DOHH2 (cell line): ENCODE measurements at regions not wholly inside any gene's neighbourhood (a gene's known extent, or its start where the extent isn't known, plus 50 kb on each side); places are given as distances from the start of the nearest gene placed in this dataset.
A peak's percentile ranks its signal among the peaks of the same experiment; 100 is the strongest.

Source experiments
- H3F3A ChIP-seq: fragments of 200-600 bp; sonication (generic), shearing (Covaris generic); 2 replicates; pipeline ENCODE4 v1.6.0; 2016; ENCODE audit warnings: antibody characterized with exemption, mild to moderate bottlenecking; ENCODE audit not compliant: control insufficient read depth, insufficient read depth
- H3K27ac ChIP-seq: fragments of 200-600 bp; sonication (generic); 2 replicates; pipeline ENCODE4 v1.5.1; 2014; ENCODE audit warnings: low read depth, mild to moderate bottlenecking, low read length, moderate library complexity
- H3K27me3 ChIP-seq: fragments of 200-600 bp; sonication (generic); 2 replicates; pipeline ENCODE4 v1.6.1; 2014; ENCODE audit warnings: mild to moderate bottlenecking, low read length, mixed read lengths; ENCODE audit not compliant: control insufficient read depth
- H3K36me3 ChIP-seq: fragments of 200-600 bp; sonication (generic); 2 replicates; pipeline ENCODE4 v1.6.1; 2014; ENCODE audit warnings: mild to moderate bottlenecking, low read length, moderate library complexity, mixed read lengths; ENCODE audit not compliant: control insufficient read depth
- H3K4me1 ChIP-seq: fragments of 200-600 bp; sonication (generic); 2 replicates; pipeline ENCODE4 v1.6.1; 2014; ENCODE audit warnings: mild to moderate bottlenecking, low read length, mixed read lengths; ENCODE audit not compliant: control insufficient read depth
- H3K4me2 ChIP-seq: fragments of 200-600 bp; sonication (generic); 2 replicates; pipeline ENCODE4 v1.6.0; 2014; ENCODE audit warnings: mild to moderate bottlenecking, low read length, moderate library complexity
- H3K4me3 ChIP-seq: fragments of 200-600 bp; sonication (generic); 2 replicates; pipeline ENCODE4 v1.5.1; 2014; ENCODE audit warnings: mild to moderate bottlenecking, low read length, mixed read lengths
- H3K79me2 ChIP-seq: fragments of 200-600 bp; sonication (generic); 2 replicates; pipeline ENCODE4 v1.6.1; 2014; ENCODE audit warnings: mild to moderate bottlenecking, low read length, mixed read lengths; ENCODE audit not compliant: control insufficient read depth
- H3K9me2 ChIP-seq: fragments of 200-600 bp; sonication (generic); replicated peaks from 2 replicates; pipeline ENCODE4 v1.6.1; 2014; ENCODE audit warnings: mild to moderate bottlenecking, low read length, mixed read lengths; ENCODE audit not compliant: control insufficient read depth
- H3K9me3 ChIP-seq: fragments of 200-600 bp; sonication (generic); 2 replicates; pipeline ENCODE4 v1.6.1; 2014; ENCODE audit warnings: antibody characterized with exemption, low read length, mixed read lengths; ENCODE audit not compliant: control insufficient read depth, insufficient read depth
- H4K20me1 ChIP-seq: fragments of 200-600 bp; sonication (generic); 2 replicates; pipeline ENCODE4 v1.6.0; 2014; ENCODE audit warnings: low read depth, mild to moderate bottlenecking, antibody characterized with exemption, low read length, moderate library complexity; ENCODE audit not compliant: control insufficient read depth, insufficient read depth
- CTCF ChIP-seq: fragments of 200-600 bp; sonication (generic); IDR thresholded peaks from one replicate; pipeline ENCODE4 v1.5.1; 2014; ENCODE audit warnings: antibody characterized with exemption, mild to moderate bottlenecking, low read depth, low read length; ENCODE audit not compliant: poor library complexity, severe bottlenecking
- EZH2phosphoT487 ChIP-seq: fragments of 200-600 bp; sonication (generic); IDR thresholded peaks from 2 replicates; pipeline ENCODE4 v1.6.1; 2017; ENCODE audit warnings: borderline replicate concordance, mild to moderate bottlenecking, antibody characterized with exemption, low read length, moderate library complexity, mixed read lengths

- Histone ChIP-seq H3K4me2 (no peak overlapping the region), H3K9me2 (no peaks in the 10 kb centered on the region), H3F3A (no peaks in the 10 kb centered on the region), H4K20me1 (no peaks in the 10 kb centered on the region), H3K36me3 (no peaks in the 10 kb centered on the region), H3K27me3 (no peaks in the 10 kb centered on the region), H3K4me1 (no peaks in the 10 kb centered on the region), H3K4me3 (no peak overlapping the region), H3K79me2 (no peaks in the 10 kb centered on the region), H3K27ac (no peak overlapping the region), H3K9me3 (no peaks in the 10 kb centered on the region)
- TF ChIP-seq EZH2phosphoT487: no peak
- no peak for TF ChIP-seq CTCF
Observed at GRCh38 chr5:143955141-143955540, 143.2 kb downstream of the HMHB1 start.

- Histone ChIP-seq H3K36me3 (no peaks in the 10 kb centered on the region), H3K9me2 (no peaks in the 10 kb centered on the region), H3K79me2 (no peaks in the 10 kb centered on the region), H3K4me2 (no peak overlapping the region), H3F3A (no peaks in the 10 kb centered on the region), H3K9me3 (no peaks in the 10 kb centered on the region), H3K4me3 (no peak overlapping the region), H3K4me1 (no peaks in the 10 kb centered on the region), H3K27me3 (no peaks in the 10 kb centered on the region), H3K27ac (no peak overlapping the region), H4K20me1 (no peaks in the 10 kb centered on the region)
- TF ChIP-seq EZH2phosphoT487: no peak
- peak; percentile 35 for TF ChIP-seq CTCF
Observed at GRCh38 chr5:143957455-143957854, 145.5 kb downstream of the HMHB1 start.

- Histone ChIP-seq H3K36me3 (no peaks in the 10 kb centered on the region), H3K79me2 (no peaks in the 10 kb centered on the region), H3K9me3 (no peaks in the 10 kb centered on the region), H3K27ac (no peak overlapping the region), H3K4me2 (no peak overlapping the region), H4K20me1 (no peaks in the 10 kb centered on the region), H3K27me3 (no peaks in the 10 kb centered on the region), H3F3A (no peaks in the 10 kb centered on the region), H3K4me1 (peaks cover 11% of the 10 kb centered on the region), H3K4me3 (no peak overlapping the region), H3K9me2 (no peaks in the 10 kb centered on the region)
- no peak for TF ChIP-seq CTCF
Observed at GRCh38 chr5:143962201-143962600, 150.2 kb downstream of the HMHB1 start.

- H3K4me2 ChIP-seq: no peak overlapping the region
- H3K4me1 ChIP-seq: peaks cover 15% of the 10 kb centered on the region
- H3K27me3 ChIP-seq: no peaks in the 10 kb centered on the region
- no peaks in the 10 kb centered on the region for H3K9me2 ChIP-seq
- no peak overlapping the region for H3K27ac ChIP-seq
- H3K36me3 ChIP-seq: no peaks in the 10 kb centered on the region
- no peaks in the 10 kb centered on the region for H3F3A ChIP-seq
- TF ChIP-seq CTCF (no peak), EZH2phosphoT487 (no peak)
- H3K9me3 ChIP-seq: no peaks in the 10 kb centered on the region
- no peaks in the 10 kb centered on the region for H4K20me1 ChIP-seq
- no peaks in the 10 kb centered on the region for H3K79me2 ChIP-seq
- no peak overlapping the region for H3K4me3 ChIP-seq
Observed at GRCh38 chr5:143964919-143965318, 153.0 kb downstream of the HMHB1 start.
